ENCODE measurements at regions not wholly inside any gene's neighbourhood (a gene's known extent, or its start where the extent isn't known, plus 50 kb on each side); places are given as distances from the start of the nearest gene placed in this dataset.

GRCh38 chr10:30775779-30776591 is 146.4 kb upstream of the LYZL2 start:
- Histone ChIP-seq H4K20me1 (ENCODE audit: control insufficient read depth, insufficient read depth, insufficient read length) (no peaks in the 10 kb centered on the region), H3K79me1 (ENCODE audit: insufficient read depth, low read depth, low read length, poor library complexity, severe bottlenecking) (no peaks in the 10 kb centered on the region), H2AFZ (ENCODE audit: low read length) (no peak overlapping the region), H3K4me1 (ENCODE audit: insufficient read depth, low read length) (no peaks in the 10 kb centered on the region), H4K5ac (ENCODE audit: insufficient read length, low read depth, low read length) (no peak overlapping the region), H2BK20ac (ENCODE audit: low read depth, low read length, poor library complexity, severe bottlenecking) (no peak overlapping the region), H3K79me2 (ENCODE audit: insufficient read depth, low read length) (no peaks in the 10 kb centered on the region), H3K23me2 (ENCODE audit: insufficient read length, low read depth, low read length, poor library complexity, severe bottlenecking) (no peaks in the 10 kb centered on the region), H3K18ac (ENCODE audit: insufficient read length, low read depth, low read length) (no peak overlapping the region), H2BK15ac (ENCODE audit: low read depth, low read length) (no peak overlapping the region), H3K27me3 (ENCODE audit: insufficient read depth, low read length) (no peaks in the 10 kb centered on the region), H2BK12ac (ENCODE audit: insufficient read length, low read depth, low read length) (no peak overlapping the region), H2BK5ac (ENCODE audit: insufficient read length, low read length) (no peak overlapping the region), H3K23ac (ENCODE audit: insufficient read length, low read depth, low read length) (no peak overlapping the region), H4K8ac (replicated peaks; ENCODE audit: insufficient read length, low read depth, low read length) (no peak overlapping the region), H3K27ac (ENCODE audit: insufficient read length, low read depth, low read length) (no peak overlapping the region), H3K4ac (ENCODE audit: low read depth, low read length) (no peak overlapping the region), H3K9me3 (ENCODE audit: control insufficient read depth, low read depth, low read length) (peaks cover 9% of the 10 kb centered on the region), H3T11ph (ENCODE audit: low read length) (no peak overlapping the region), H3K56ac (ENCODE audit: insufficient read length, low read depth, low read length) (no peak overlapping the region), H2AK5ac (ENCODE audit: insufficient read length, low read length) (no peak overlapping the region), H3K14ac (ENCODE audit: insufficient read depth, low read length) (no peak overlapping the region), H3K9ac (ENCODE audit: extremely low read depth, insufficient read length, low read length) (no peak overlapping the region), H3K4me2 (ENCODE audit: insufficient read depth, insufficient read length, low read length) (no peak overlapping the region), H2BK120ac (ENCODE audit: low read depth, low read length, poor library complexity, severe bottlenecking) (no peak overlapping the region), H4K91ac (ENCODE audit: insufficient read length, low read depth, low read length) (no peak overlapping the region)
- no peak for TF ChIP-seq CTCF (conservative IDR thresholded peaks at IDR 0.05)
- WGBS (ENCODE audit: extremely low coverage, insufficient read length, low lambda C conversion rate) = no CpG with 5 or more reads among the region's 10 CpGs
- Mint-ChIP-seq H3K4me1 (no peaks in the 10 kb centered on the region), H3K27ac (no peak overlapping the region; a peak in 1 of 7 replicates), H3K9me3 (peaks cover 12 to 20% of the 10 kb centered on the region in 2 experiments), H3K27me3 (ENCODE audit: low read depth) (peaks cover 23% of the 10 kb centered on the region), H3K36me3 (ENCODE audit: insufficient read depth in 1 of 3, low read depth in 3 of 3) (peaks cover 0 to 7% (median 6%) of the 10 kb centered on the region in 3 experiments; a peak in 4 of 7 replicates), H3K4me3 (no peak overlapping the region)
- DNase-seq = no peak

Measured in H9 (cell line).